ENCODE measurements at regions not wholly inside any gene's neighbourhood (a gene's known extent, or its start where the extent isn't known, plus 50 kb on each side); places are given as distances from the start of the nearest gene placed in this dataset.

DNA sequence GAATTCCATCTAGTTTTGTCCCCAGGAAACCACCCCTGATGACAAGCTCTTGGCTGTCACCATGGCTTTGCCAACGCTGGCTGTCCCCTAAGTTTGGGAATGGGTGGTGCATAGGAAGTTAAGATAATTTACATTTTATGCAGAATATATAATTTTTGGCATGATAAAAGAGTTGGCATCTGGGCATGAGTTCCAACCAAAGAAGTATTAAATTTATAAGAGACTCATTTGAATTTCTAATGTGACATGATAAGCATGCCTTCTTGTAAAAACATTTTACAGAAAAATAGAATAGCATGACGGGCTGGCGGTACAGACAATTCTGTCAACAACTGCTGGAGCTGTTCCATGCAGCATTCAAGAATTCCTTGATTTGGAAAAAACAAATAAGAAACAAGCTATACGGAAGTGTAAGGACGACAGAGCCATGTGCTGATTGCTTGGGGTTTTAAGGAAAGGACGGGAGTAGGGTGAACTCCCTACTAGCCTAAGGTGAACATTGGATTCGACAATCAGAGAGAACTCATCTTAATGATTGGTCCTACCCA lies 106.8 kb upstream of the C1orf21 start:
- no peak for TF ChIP-seq CTCF (IDR thresholded peaks at IDR 0.05)
- no peak for TF ChIP-seq POLR2AphosphoS5 (IDR thresholded peaks at IDR 0.05)
- no peak for TF ChIP-seq POLR2A (IDR thresholded peaks at IDR 0.05)
- Histone ChIP-seq H3K4me1 (replicated peaks) (peaks cover 8% of the 10 kb centered on the region), H3K9me3 (no peaks in the 10 kb centered on the region), H3K27me3 (replicated peaks; ENCODE audit: insufficient read depth) (no peaks in the 10 kb centered on the region), H3K36me3 (no peaks in the 10 kb centered on the region), H3K27ac (no peak overlapping the region), H3K4me3 (no peak overlapping the region)
- WGBS, result 89% methylated on average over 7 of the region's 7 CpGs
- intact Hi-C loops (cut with DNase I), result no loop called here
- DNase-seq (ENCODE audit: low spot score), result no peak

DNA sequence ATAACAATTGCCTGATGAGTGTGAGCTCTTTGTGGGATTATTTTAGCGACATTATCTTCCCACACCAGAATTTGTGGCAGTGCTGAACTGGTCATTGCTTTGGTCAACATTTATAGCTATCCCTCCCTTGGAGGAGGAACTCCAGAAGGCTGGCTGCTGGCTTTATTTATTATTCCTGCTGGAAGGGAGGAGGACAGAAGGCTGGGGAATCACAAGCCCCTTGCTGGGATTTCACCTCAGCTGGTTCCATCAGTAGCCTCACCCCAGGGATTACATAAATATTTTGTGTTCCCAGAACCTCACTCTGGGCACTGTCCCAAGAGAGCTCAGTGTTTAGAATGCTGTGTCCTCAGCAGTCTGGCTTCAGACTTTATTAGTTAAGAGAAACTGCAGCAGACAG lies 102.8 kb upstream of the C1orf21 start:
- H3K36me3 ChIP-seq, result no peaks in the 10 kb centered on the region
- H3K27me3 ChIP-seq (replicated peaks; ENCODE audit: insufficient read depth), result no peaks in the 10 kb centered on the region
- peaks cover 8% of the 10 kb centered on the region for H3K4me1 ChIP-seq (replicated peaks)
- no peak overlapping the region for H3K4me3 ChIP-seq
- WGBS, result 48% methylated on average over 1 of the region's 1 CpG
- peak overlapping the region; percentile 20 to 50 for H3K27ac ChIP-seq
- TF ChIP-seq POLR2AphosphoS5 (IDR thresholded peaks at IDR 0.05), result peak; percentile 80
- TF ChIP-seq CTCF (IDR thresholded peaks at IDR 0.05), result no peak
- TF ChIP-seq POLR2A (IDR thresholded peaks at IDR 0.05), result no peak
- no peaks in the 10 kb centered on the region for H3K9me3 ChIP-seq
- peak; percentile 85 for DNase-seq (ENCODE audit: low spot score)
- intact Hi-C loops (cut with DNase I), result no loop called here

GRCh38 chr1:184284900-184285299 lies 101.9 kb upstream of the C1orf21 start:
- intact Hi-C loops (cut with DNase I), result no loop called here
- 88% methylated on average over 1 of the region's 1 CpG for WGBS
- H3K27me3 ChIP-seq (replicated peaks; ENCODE audit: insufficient read depth), result no peaks in the 10 kb centered on the region

DNA sequence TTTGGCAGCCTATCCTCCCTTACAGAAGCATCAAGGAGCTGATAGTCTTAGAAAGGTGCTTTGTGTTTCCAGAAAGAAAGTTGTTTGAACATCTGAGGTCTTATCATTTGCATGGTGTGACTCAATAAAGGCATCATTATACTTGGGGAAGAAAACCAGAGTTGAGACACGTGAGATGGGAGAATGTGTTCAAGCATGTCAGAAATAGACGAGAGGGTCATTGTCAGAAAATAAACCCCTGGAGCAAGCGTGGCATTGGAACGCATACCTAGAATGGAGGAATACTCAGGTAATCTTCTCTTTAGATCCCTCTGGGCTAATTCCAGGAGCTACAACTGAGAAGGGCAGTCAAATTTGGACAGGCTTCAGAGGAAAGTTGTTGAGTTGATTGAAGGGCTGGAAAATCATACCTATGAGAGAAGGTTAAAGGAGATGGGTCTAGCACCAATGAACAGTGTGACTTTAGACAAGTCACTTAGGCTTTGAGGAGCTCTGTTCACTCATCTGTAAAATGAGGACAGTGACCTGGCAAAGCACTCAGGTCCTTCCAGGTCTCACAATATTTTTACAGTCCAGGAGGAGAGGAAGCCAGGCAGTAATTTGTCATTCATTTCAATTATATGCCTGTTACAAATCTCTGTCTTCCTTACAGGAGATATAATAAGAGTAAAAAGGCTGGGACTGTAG lies 101.3 kb upstream of the C1orf21 start:
- peaks cover 8% of the 10 kb centered on the region for H3K4me1 ChIP-seq (replicated peaks)
- H3K27ac ChIP-seq, result no peak overlapping the region
- no peaks in the 10 kb centered on the region for H3K36me3 ChIP-seq
- no peaks in the 10 kb centered on the region for H3K9me3 ChIP-seq
- H3K4me3 ChIP-seq, result no peak overlapping the region
- DNase-seq (ENCODE audit: low spot score), result peak; percentile 17
- intact Hi-C loops (cut with DNase I), result no loop called here
- WGBS, result 55% methylated on average over 4 of the region's 4 CpGs
- TF ChIP-seq POLR2AphosphoS5 (IDR thresholded peaks at IDR 0.05) (no peak), CTCF (IDR thresholded peaks at IDR 0.05) (no peak), POLR2A (IDR thresholded peaks at IDR 0.05) (no peak)
- no peaks in the 10 kb centered on the region for H3K27me3 ChIP-seq (replicated peaks; ENCODE audit: insufficient read depth)

More at GRCh38 chr1:184284900-184285299, 101.9 kb upstream of the C1orf21 start:
- H3K27ac ChIP-seq, result peak overlapping the region in 1 of 2 donors; percentile 25
- peaks cover 8% of the 10 kb centered on the region for H3K4me1 ChIP-seq (replicated peaks)
- no peaks in the 10 kb centered on the region for H3K36me3 ChIP-seq
- no peaks in the 10 kb centered on the region for H3K9me3 ChIP-seq
- no peak overlapping the region for H3K4me3 ChIP-seq
- DNase-seq (ENCODE audit: low spot score), result no peak
- no peak for TF ChIP-seq POLR2AphosphoS5 (IDR thresholded peaks at IDR 0.05)
- no peak for TF ChIP-seq CTCF (IDR thresholded peaks at IDR 0.05)
- TF ChIP-seq POLR2A (IDR thresholded peaks at IDR 0.05), result no peak

GRCh38 chr1:184287001-184287400 lies 99.8 kb upstream of the C1orf21 start:
- intact Hi-C loops (cut with DNase I), result no loop called here
- Histone ChIP-seq H3K4me1 (replicated peaks) (peaks cover 8% of the 10 kb centered on the region), H3K9me3 (no peaks in the 10 kb centered on the region), H3K4me3 (no peak overlapping the region), H3K36me3 (no peaks in the 10 kb centered on the region), H3K27me3 (replicated peaks; ENCODE audit: insufficient read depth) (no peaks in the 10 kb centered on the region), H3K27ac (no peak overlapping the region)
- no peak for DNase-seq (ENCODE audit: low spot score)
- no peak for TF ChIP-seq POLR2A (IDR thresholded peaks at IDR 0.05)
- TF ChIP-seq POLR2AphosphoS5 (IDR thresholded peaks at IDR 0.05), result no peak
- WGBS, result 78% methylated on average over 8 of the region's 8 CpGs

Data from prostate gland (tissue), 2 donors.